ENCODE measurements at regions not wholly inside any gene's neighbourhood (a gene's known extent, or its start where the extent isn't known, plus 50 kb on each side); places are given as distances from the start of the nearest gene placed in this dataset.

DNA sequence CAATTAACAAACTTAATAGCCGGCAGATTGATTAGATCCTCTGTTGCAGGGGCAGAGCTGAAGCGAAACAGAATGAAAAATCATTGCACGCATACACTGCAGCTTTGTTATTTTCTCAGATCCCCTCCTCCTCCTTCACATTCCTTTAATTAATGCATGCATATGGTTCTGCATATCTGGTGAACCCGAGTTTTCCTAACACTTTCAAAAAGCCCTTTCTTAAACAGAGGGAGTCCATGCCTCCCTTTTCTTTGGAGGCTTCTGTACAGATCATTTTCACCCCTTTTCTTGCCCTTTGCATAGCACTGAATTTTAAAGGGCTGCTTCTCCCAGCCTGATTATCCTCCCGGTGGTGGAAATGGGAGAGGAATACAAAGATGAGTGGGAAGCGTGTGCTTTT is 136.6 kb upstream of the TBCA start:
- Histone ChIP-seq H3K27me3 (replicated peaks in 1 of 7) (peaks cover 0 to 13% (median 0%) of the 10 kb centered on the region in 7 donors), H3K36me3 (no peaks in the 10 kb centered on the region), H3K4me3 (no peak overlapping the region), H3K27ac (no peak overlapping the region), H3K4me1 (no peaks in the 10 kb centered on the region), H3K9me3 (peaks cover 0 to 7% (median 0%) of the 10 kb centered on the region in 8 donors)
- no peak for DNase-seq
- WGBS, 5 donors = 66 to 71% (median 67%) methylated on average over 6 of the region's 6 CpGs
- TF ChIP-seq POLR2A (IDR thresholded peaks at IDR 0.05) (no peak), POLR2AphosphoS5 (IDR thresholded peaks at IDR 0.05) (no peak)
- TF ChIP-seq, protein P1, sequence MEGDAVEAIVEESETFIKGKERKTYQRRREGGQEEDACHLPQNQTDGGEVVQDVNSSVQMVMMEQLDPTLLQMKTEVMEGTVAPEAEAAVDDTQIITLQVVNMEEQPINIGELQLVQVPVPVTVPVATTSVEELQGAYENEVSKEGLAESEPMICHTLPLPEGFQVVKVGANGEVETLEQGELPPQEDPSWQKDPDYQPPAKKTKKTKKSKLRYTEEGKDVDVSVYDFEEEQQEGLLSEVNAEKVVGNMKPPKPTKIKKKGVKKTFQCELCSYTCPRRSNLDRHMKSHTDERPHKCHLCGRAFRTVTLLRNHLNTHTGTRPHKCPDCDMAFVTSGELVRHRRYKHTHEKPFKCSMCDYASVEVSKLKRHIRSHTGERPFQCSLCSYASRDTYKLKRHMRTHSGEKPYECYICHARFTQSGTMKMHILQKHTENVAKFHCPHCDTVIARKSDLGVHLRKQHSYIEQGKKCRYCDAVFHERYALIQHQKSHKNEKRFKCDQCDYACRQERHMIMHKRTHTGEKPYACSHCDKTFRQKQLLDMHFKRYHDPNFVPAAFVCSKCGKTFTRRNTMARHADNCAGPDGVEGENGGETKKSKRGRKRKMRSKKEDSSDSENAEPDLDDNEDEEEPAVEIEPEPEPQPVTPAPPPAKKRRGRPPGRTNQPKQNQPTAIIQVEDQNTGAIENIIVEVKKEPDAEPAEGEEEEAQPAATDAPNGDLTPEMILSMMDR (IDR thresholded peaks at IDR 0.05 in 8 of 11, conservative IDR thresholded peaks at IDR 0.05 in 3 of 11) = no peak
- intact Hi-C loops (cut with DNase I; ENCODE audit: low total_unique reads) = no loop called here

- H3K4me1 ChIP-seq = no peaks in the 10 kb centered on the region
- peaks cover 0 to 7% (median 0%) of the 10 kb centered on the region in 8 donors for H3K9me3 ChIP-seq
- H3K27ac ChIP-seq = no peak overlapping the region
- DNase-seq = no peak
- intact Hi-C loops (cut with DNase I; ENCODE audit: low total_unique reads) = no loop called here
- H3K27me3 ChIP-seq (replicated peaks in 1 of 7) = peaks cover 0 to 13% (median 0%) of the 10 kb centered on the region in 7 donors
- H3K36me3 ChIP-seq = no peaks in the 10 kb centered on the region
- TF ChIP-seq, protein P1 (IDR thresholded peaks at IDR 0.05 in 8 of 11, conservative IDR thresholded peaks at IDR 0.05 in 3 of 11) = no peak
- no peak for TF ChIP-seq POLR2A (IDR thresholded peaks at IDR 0.05)
- TF ChIP-seq POLR2AphosphoS5 (IDR thresholded peaks at IDR 0.05) = no peak
- H3K4me3 ChIP-seq = no peak overlapping the region
Measured at GRCh38 chr5:77910602-77911188, 134.6 kb upstream of the TBCA start.

GRCh38 chr5:77909237-77909636 is 133.1 kb upstream of the TBCA start:
- TF ChIP-seq, protein P1 (IDR thresholded peaks at IDR 0.05 in 8 of 11, conservative IDR thresholded peaks at IDR 0.05 in 3 of 11) = no peak
- TF ChIP-seq POLR2A (IDR thresholded peaks at IDR 0.05) (no peak), POLR2AphosphoS5 (IDR thresholded peaks at IDR 0.05) (no peak)
- 70 to 90% (median 88%) methylated on average over 2 of the region's 2 CpGs for WGBS, 5 donors

DNA sequence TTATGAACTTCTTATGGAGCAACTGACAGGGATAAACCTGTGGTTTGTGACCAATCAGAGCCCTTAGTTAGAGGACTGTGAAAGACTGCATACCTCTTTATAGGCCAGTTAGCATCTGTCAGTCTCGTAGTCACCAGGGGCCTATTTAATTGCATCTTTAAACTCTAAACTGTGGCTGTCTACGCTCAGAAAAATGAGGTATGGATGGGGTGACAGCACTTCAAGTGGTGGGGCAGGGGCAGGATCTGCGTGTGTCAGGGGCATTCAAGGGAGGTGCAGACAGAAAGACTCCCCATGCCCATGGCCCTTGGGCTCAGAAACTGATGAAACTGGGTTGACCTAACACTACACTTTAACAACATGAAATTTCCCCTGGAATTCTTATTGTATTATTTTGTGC is 132.6 kb upstream of the TBCA start:
- intact Hi-C loops (cut with DNase I; ENCODE audit: low total_unique reads) = no loop called here
- 73 to 94% (median 84%) methylated on average over 3 of the region's 3 CpGs for WGBS, 5 donors
- H3K9me3 ChIP-seq = no peaks in the 10 kb centered on the region
- H3K27ac ChIP-seq = no peak overlapping the region
- TF ChIP-seq POLR2AphosphoS5 (IDR thresholded peaks at IDR 0.05) = no peak
- TF ChIP-seq, protein P1 (IDR thresholded peaks at IDR 0.05 in 8 of 11, conservative IDR thresholded peaks at IDR 0.05 in 3 of 11) = no peak
- TF ChIP-seq POLR2A (IDR thresholded peaks at IDR 0.05) = no peak
- H3K27me3 ChIP-seq (replicated peaks in 1 of 7) = peaks cover 0 to 13% (median 0%) of the 10 kb centered on the region in 7 donors
- H3K4me1 ChIP-seq = no peaks in the 10 kb centered on the region
- H3K36me3 ChIP-seq = no peaks in the 10 kb centered on the region
- no peak for DNase-seq
- no peak overlapping the region for H3K4me3 ChIP-seq

More at GRCh38 chr5:77909237-77909636, 133.1 kb upstream of the TBCA start:
- H3K27ac ChIP-seq = no peak overlapping the region
- peaks cover 0 to 2% (median 0%) of the 10 kb centered on the region in 8 donors for H3K9me3 ChIP-seq
- no peak overlapping the region for H3K4me3 ChIP-seq
- no peaks in the 10 kb centered on the region for H3K4me1 ChIP-seq
- intact Hi-C loops (cut with DNase I; ENCODE audit: low total_unique reads) = no loop called here
- H3K27me3 ChIP-seq (replicated peaks in 1 of 7) = peaks cover 0 to 13% (median 0%) of the 10 kb centered on the region in 7 donors
- no peaks in the 10 kb centered on the region for H3K36me3 ChIP-seq
- no peak for DNase-seq

Measured in spleen (tissue), 11 donors.